ENCODE measurements at regions not wholly inside any gene's neighbourhood (a gene's known extent, or its start where the extent isn't known, plus 50 kb on each side); places are given as distances from the start of the nearest gene placed in this dataset.

DNA sequence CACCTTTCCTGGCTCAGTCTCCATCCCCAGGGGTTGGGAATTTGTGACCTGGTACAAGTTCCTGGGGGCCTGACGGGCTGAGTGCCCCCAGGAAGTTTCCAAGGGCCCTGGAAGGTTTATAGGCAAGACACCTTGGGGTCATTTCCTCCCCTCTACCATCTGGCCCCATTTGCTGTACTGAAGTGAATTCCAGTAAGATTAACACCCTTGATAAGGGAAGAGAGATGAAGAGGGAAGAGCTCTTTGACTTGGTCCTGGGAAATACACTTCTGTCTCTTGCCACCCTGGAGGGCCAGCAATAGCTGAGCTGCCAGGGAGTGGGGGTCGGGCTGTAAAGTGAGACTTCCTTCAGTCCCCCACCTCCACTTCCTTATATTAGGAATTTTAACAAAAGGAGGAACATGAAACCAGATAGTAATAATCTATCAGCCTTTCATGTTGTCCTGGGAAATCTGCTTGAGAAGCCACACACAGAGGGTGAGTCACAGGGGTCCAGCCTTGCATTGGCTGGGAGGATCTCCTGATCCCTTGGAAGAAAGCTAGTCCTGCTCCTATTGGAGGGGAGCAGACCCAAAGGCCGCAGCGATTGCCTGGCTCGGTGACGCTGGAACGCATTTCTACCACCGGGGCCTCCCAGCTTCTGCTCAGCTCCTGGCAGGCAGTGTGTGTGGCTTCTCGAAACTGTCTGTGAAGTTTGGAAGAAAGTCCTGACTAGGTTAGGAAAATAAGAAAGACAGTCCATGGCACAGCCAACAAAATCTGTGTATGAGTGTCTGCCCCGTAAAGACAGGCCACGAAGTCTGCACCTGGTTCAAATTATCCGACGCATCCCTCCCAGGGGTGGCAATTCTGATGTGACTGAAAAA, 87.3 kb downstream of the ACAA2 start:
- TF ChIP-seq POLR2AphosphoS5 (IDR thresholded peaks at IDR 0.05; ENCODE audit: low read depth, low read length): no peak
- TF ChIP-seq TAF1 (IDR thresholded peaks at IDR 0.05; ENCODE audit: low read depth, low read length): no peak
- no peak for TF ChIP-seq POLR2A (IDR thresholded peaks at IDR 0.05; ENCODE audit: low read depth, low read length)

All from GM12891 (cell line).